K562 (cell line): ENCODE measurements at regions not wholly inside any gene's neighbourhood (a gene's known extent, or its start where the extent isn't known, plus 50 kb on each side); places are given as distances from the start of the nearest gene placed in this dataset.

ENCODE experiments used
- ATAC-seq: fragments of 200-7000 bp; cut with Tn5 transposase; 3 replicates; pipeline ENCODE4 v1.9.1; 2020; ENCODE audit warnings: moderate library complexity
- BruUV-seq: library from RNA; stranded (reverse); fragments of 400-500 nt; replicated peaks from 2 replicates; lab custom pipeline; 2021; lab: Mats Ljungman, UMichigan
- CTCF ChIA-PET: fragments of 300-600 bp; formaldehyde crosslinking; extraction: SDS; loops from one replicate; lab custom pipeline; 2021; ENCODE audit warnings: low intra/inter-chr PET ratio; lab: Yijun Ruan, JAX
- POLR2A ChIA-PET: fragments of 300-600, 350-650 bp; sonication (Branson Sonifier 250); formaldehyde crosslinking; extraction: SDS; loops from one replicate; lab custom pipeline; 2021; ENCODE audit warnings: antibody characterized with exemption, inconsistent platforms; lab: Yijun Ruan, JAX
- DNase-seq, 4 experiments: peaks; one replicate each; pipeline versions ENCODE4 v3.0.0 to v3.0.0-alpha.2; 2011 to 2018; ENCODE audit warnings: low spot score in 3 of 4, mixed read lengths in 3 of 4; ENCODE audit errors: extremely low read depth in 1 of 4
- FAIRE-seq: peaks from 2 replicates; lab custom pipeline; 2011; peaks lifted over from hg19 to GRCh38; lab: Jason Lieb, UNC
- H2AFZ ChIP-seq: 2 replicates; pipeline ENCODE4 v1.6.0; 2011; ENCODE audit warnings: low read depth, low read length, control low read depth, inconsistent platforms
- H3K27ac ChIP-seq: fragments of 200-600 bp; 3 replicates; pipeline ENCODE4 v1.8.0; 2011; ENCODE audit warnings: low read depth, mild to moderate bottlenecking, control low read depth, inconsistent platforms, low read length, moderate library complexity, mixed read lengths; ENCODE audit errors: extremely low read depth
- H3K27me3 ChIP-seq, 2 experiments: fragments of 300-600 bp in 1 of 2; 2 replicates in 1 of 2; 3 replicates in 1 of 2; pipeline versions ENCODE4 v1.6.0 to v1.8.0; 2011; ENCODE audit warnings: inconsistent platforms in 2 of 2, low read length in 2 of 2, mild to moderate bottlenecking in 1 of 2, mixed read lengths in 1 of 2, moderate library complexity in 1 of 2; ENCODE audit not compliant: control insufficient read depth in 2 of 2, insufficient read depth in 2 of 2
- H3K36me3 ChIP-seq: fragments of 300-600 bp; 3 replicates; pipeline ENCODE4 v1.8.0; 2011; ENCODE audit warnings: mild to moderate bottlenecking, low read length, inconsistent platforms; ENCODE audit not compliant: control insufficient read depth, insufficient read depth
- H3K4me1 ChIP-seq, 2 experiments: fragments of 200-600 bp in 1 of 2; replicated peaks in 1 of 2; 2 replicates in 1 of 2; 3 replicates in 1 of 2; pipeline versions ENCODE4 v1.5.1 to v1.8.0; 2011; ENCODE audit warnings: inconsistent platforms in 2 of 2, low read length in 2 of 2, mild to moderate bottlenecking in 1 of 2, mixed read lengths in 1 of 2, moderate library complexity in 1 of 2; ENCODE audit not compliant: control insufficient read depth in 2 of 2, insufficient read depth in 2 of 2
- H3K4me2 ChIP-seq: 2 replicates; pipeline ENCODE4 v1.6.1; 2011; ENCODE audit warnings: low read length, control low read depth, inconsistent platforms, mixed read lengths; ENCODE audit not compliant: insufficient read depth
- H3K4me3 ChIP-seq: fragments of 200-600 bp; sonication (generic), shearing (Covaris generic); 2 replicates; pipeline ENCODE4 v1.5.1; 2016; ENCODE audit warnings: control low read depth, inconsistent platforms
- H3K79me2 ChIP-seq: fragments of 200-600 bp; 3 replicates; pipeline ENCODE4 v1.8.0; 2011; ENCODE audit warnings: low read length, inconsistent platforms; ENCODE audit not compliant: control insufficient read depth, insufficient read depth
- H3K9ac ChIP-seq, 2 experiments: 2 replicates each; pipeline versions ENCODE4 v1.6.0 to v1.6.1; 2011; ENCODE audit warnings: low read depth in 2 of 2, low read length in 2 of 2, control low read depth in 1 of 2, inconsistent platforms in 1 of 2, mild to moderate bottlenecking in 1 of 2, mixed read lengths in 1 of 2; ENCODE audit not compliant: insufficient read depth in 1 of 2
- H3K9me1 ChIP-seq: one replicate; pipeline ENCODE4 v1.6.0; 2011; ENCODE audit warnings: inconsistent platforms, mild to moderate bottlenecking, low read length, moderate library complexity; ENCODE audit not compliant: control insufficient read depth, insufficient read depth
- H3K9me3 ChIP-seq: replicated peaks from 2 replicates; pipeline ENCODE4 v1.5.1; 2011; ENCODE audit warnings: low read depth, low read length, inconsistent platforms; ENCODE audit not compliant: control insufficient read depth, insufficient read depth
- H4K20me1 ChIP-seq: replicated peaks from 2 replicates; pipeline ENCODE4 v1.6.1; 2011; ENCODE audit warnings: low read length, inconsistent platforms, mixed read lengths; ENCODE audit not compliant: control insufficient read depth, insufficient read depth
- DACH1 ChIP-seq: fragments of 450-650 bp; IDR thresholded peaks from 2 replicates; pipeline ENCODE4 v1.6.1; 2018; ENCODE audit not compliant: partially characterized antibody
- E4F1 ChIP-seq: fragments of 250-450 bp; sonication (Bioruptor Pico); IDR thresholded peaks from 2 replicates; pipeline ENCODE4 v1.5.0; 2021; ENCODE audit warnings: mild to moderate bottlenecking, borderline replicate concordance
- FOXM1 ChIP-seq, 2 experiments: fragments of 450-650 bp in 1 of 2; sonication (generic) in 1 of 2; formaldehyde crosslinking in 1 of 2; IDR thresholded peaks; 2 replicates each; pipeline versions ENCODE4 v1.6.1 to v1.9.0; 2017 to 2022; ENCODE audit warnings: low read depth in 2 of 2, mild to moderate bottlenecking in 2 of 2, missing genetic modification reagents in 1 of 2, moderate library complexity in 1 of 2
- HDAC1 ChIP-seq, 2 experiments: fragments of 450-650 bp; IDR thresholded peaks; 2 replicates each; pipeline ENCODE4 v1.6.1; 2016 to 2017; ENCODE audit warnings: inconsistent platforms in 1 of 2, mild to moderate bottlenecking in 1 of 2, moderate library complexity in 1 of 2
- HDAC2 ChIP-seq: fragments of 450-650 bp; IDR thresholded peaks from 2 replicates; pipeline ENCODE4 v1.6.1; 2016; ENCODE audit warnings: mild to moderate bottlenecking
- KDM1A ChIP-seq, 2 experiments: fragments of 450-650 bp; IDR thresholded peaks; 2 replicates each; pipeline ENCODE4 v1.6.1; 2016; ENCODE audit warnings: mild to moderate bottlenecking in 2 of 2
- MTA2 ChIP-seq: fragments of 450-650 bp; IDR thresholded peaks from 2 replicates; pipeline ENCODE4 v1.6.1; 2016; ENCODE audit warnings: low read depth
- NR2C1 ChIP-seq, 2 experiments: fragments of 450-650 bp; IDR thresholded peaks; 2 replicates each; pipeline ENCODE4 v1.6.1; 2017; ENCODE audit warnings: mild to moderate bottlenecking in 2 of 2, antibody characterized with exemption in 1 of 2, inconsistent platforms in 1 of 2, missing compliant biosample characterization in 1 of 2, missing genetic modification characterization in 1 of 2
- PBX2 ChIP-seq, 2 experiments: IDR thresholded peaks in 1 of 2; conservative IDR thresholded peaks in 1 of 2; 2 replicates each; pipeline ENCODE4 v1.6.1; 2016; ENCODE audit warnings: low read depth in 2 of 2, mild to moderate bottlenecking in 1 of 2, missing compliant biosample characterization in 1 of 2, missing genetic modification characterization in 1 of 2, moderate library complexity in 1 of 2
- PRDM10 ChIP-seq: fragments of 450-650 bp; IDR thresholded peaks from 2 replicates; pipeline ENCODE4 v1.6.1; 2018; ENCODE audit not compliant: partially characterized antibody
- SIN3A ChIP-seq, 2 experiments: fragments of 150-350 bp in 1 of 2; IDR thresholded peaks; 2 replicates each; pipeline ENCODE4 v1.6.1; 2011 to 2016; ENCODE audit warnings: borderline replicate concordance in 2 of 2, low read depth in 2 of 2, low read length in 2 of 2, mild to moderate bottlenecking in 2 of 2, moderate library complexity in 2 of 2; ENCODE audit not compliant: control insufficient read depth in 1 of 2
- ZKSCAN3 ChIP-seq: fragments of 250-450 bp; sonication (Bioruptor Pico); IDR thresholded peaks from 2 replicates; pipeline ENCODE4 v1.4.0; 2020
- ZNF780A ChIP-seq: fragments of 250-450 bp; sonication (Bioruptor Pico); IDR thresholded peaks from 2 replicates; pipeline ENCODE4 v1.5.0; 2021; ENCODE audit warnings: mild to moderate bottlenecking
- WGBS: fragments of 100-300 bp; shearing (Covaris generic); methylation state at CpG from one replicate; pipeline ENCODE4 v1.1.6; 2016; ENCODE audit warnings: low coverage, mixed read lengths; ENCODE audit not compliant: insufficient coverage; ENCODE audit errors: missing lambda C conversion rate; 5-methylcytosine and 5-hydroxymethylcytosine counted together
- in situ Hi-C: fragments of 300-500 bp; cut with MboI; formaldehyde crosslinking; loops from 4 replicates; pipeline ENCODE4 v1.15.0; 2018; ENCODE audit warnings: inconsistent platforms, mixed read lengths
- intact Hi-C: fragments of 100-400 bp; cut with micrococcal nuclease; formaldehyde crosslinking; loops from 2 replicates; pipeline ENCODE4 v1.14.2; 2022

GRCh38 chr6:155909710-155910109 lies 454.1 kb upstream of the NOX3 start:
- H3K9me3 ChIP-seq = no peaks in the 10 kb centered on the region
- H3K9me1 ChIP-seq = no peaks in the 10 kb centered on the region
- no peaks in the 10 kb centered on the region for H3K36me3 ChIP-seq
- H3K27me3 ChIP-seq = no peaks in the 10 kb centered on the region
- no TSS peak for BruUV-seq
- WGBS = 0% methylated on average over 2 of the region's 2 CpGs
- H3K27ac ChIP-seq = no peak overlapping the region
- H3K9ac ChIP-seq = no peak overlapping the region
- ATAC-seq = no peak
- intact Hi-C loops = no loop called here
- no peaks in the 10 kb centered on the region for H4K20me1 ChIP-seq
- no peak for FAIRE-seq
- in situ Hi-C loops = no loop called here
- CTCF ChIA-PET = no interaction called here
- TF ChIP-seq ZKSCAN3 (CRISPR knock-in tag) = no peak
- TF ChIP-seq NR2C1 (IDR thresholded peaks at IDR 0.05) = no peak
- TF ChIP-seq NR2C1 (tag; IDR thresholded peaks at IDR 0.05) = no peak
- TF ChIP-seq PBX2 (CRISPR knock-in tag; IDR thresholded peaks at IDR 0.05; ENCODE audit: low read depth) = no peak
- TF ChIP-seq PBX2 (tag; conservative IDR thresholded peaks at IDR 0.05; ENCODE audit: low read depth) = no peak
- TF ChIP-seq MTA2 = no peak
- TF ChIP-seq DACH1 = no peak
- TF ChIP-seq SIN3A (IDR thresholded peaks at IDR 0.05; ENCODE audit: borderline replicate concordance in 2 of 2, control insufficient read depth in 1 of 2, low read depth in 2 of 2, low read length in 2 of 2) = no peak
- TF ChIP-seq HDAC2 = no peak
- no peak for TF ChIP-seq E4F1
- TF ChIP-seq PRDM10 = no peak
- no peak for TF ChIP-seq FOXM1 (IDR thresholded peaks at IDR 0.05; ENCODE audit: low read depth)
- no peak for TF ChIP-seq FOXM1 (CRISPR knock-in tag; IDR thresholded peaks at IDR 0.05; ENCODE audit: low read depth)
- TF ChIP-seq KDM1A (IDR thresholded peaks at IDR 0.05) = no peak
- no peak for TF ChIP-seq ZNF780A (CRISPR knock-in tag)
- no peak for TF ChIP-seq HDAC1 (IDR thresholded peaks at IDR 0.05)
- H3K79me2 ChIP-seq = no peaks in the 10 kb centered on the region
- no peak overlapping the region for H3K4me2 ChIP-seq
- H2AFZ ChIP-seq = no peak overlapping the region
- POLR2A ChIA-PET = no interaction called here
- no peaks in the 10 kb centered on the region for H3K4me1 ChIP-seq
- no peak for DNase-seq
- no peak overlapping the region for H3K4me3 ChIP-seq
